SH-SY5Y (cell line): ENCODE measurements at regions not wholly inside any gene's neighbourhood (a gene's known extent, or its start where the extent isn't known, plus 50 kb on each side); places are given as distances from the start of the nearest gene placed in this dataset.

Experiments used
- GATA2 ChIP-seq: IDR thresholded peaks from 2 replicates; pipeline ENCODE4 v1.6.1; 2011; ENCODE audit warnings: mild to moderate bottlenecking, low read depth, low read length
- GATA3 ChIP-seq: IDR thresholded peaks from 2 replicates; pipeline ENCODE4 v1.6.1; 2011; ENCODE audit warnings: low read depth, mild to moderate bottlenecking, low read length, moderate library complexity

DNA sequence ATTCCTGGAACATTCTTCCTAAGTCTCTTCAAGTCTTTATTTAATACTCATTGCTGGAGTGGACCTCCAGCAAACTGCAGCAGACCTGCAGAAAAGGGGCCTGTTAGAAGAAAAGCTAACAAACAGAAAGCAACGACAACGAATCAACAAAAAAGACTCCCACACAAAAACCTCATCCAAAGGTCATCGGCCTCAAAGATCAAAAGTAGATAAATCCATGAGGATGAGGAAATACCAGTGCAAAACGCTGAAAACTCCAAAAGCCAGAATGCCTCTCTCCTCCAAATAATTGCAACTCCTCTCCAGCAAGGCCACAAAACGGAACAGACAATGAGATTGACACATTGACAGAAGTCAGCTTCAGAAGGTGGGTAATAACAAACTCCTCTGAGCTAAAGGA lies 472.2 kb downstream of the C12orf50 start:
- no peak for TF ChIP-seq GATA3
- TF ChIP-seq GATA2, result no peak
